NCI-H345 treated with DMSO at 0.1 percent for 48 hours (cell line): ENCODE measurements at regions not wholly inside any gene's neighbourhood (a gene's known extent, or its start where the extent isn't known, plus 50 kb on each side); places are given as distances from the start of the nearest gene placed in this dataset.
"Not testable (repeated sequence)": the region's sequence is repeated elsewhere in the genome, so short reads cannot be mapped to it uniquely, and the experiment has no call there.

Experiments
- DNase-seq: peaks from one replicate; lab custom pipeline; 2025; ENCODE audit not compliant: unreplicated experiment; lab: John Stamatoyannopoulos, UW

GRCh38 chr18:11512096-11513025, 97.0 kb upstream of the SLC35G4 start:
- no peak for DNase-seq

- no peak for DNase-seq
These were observed 97.8 kb upstream of the SLC35G4 start for GRCh38 chr18:11511434-11512095.

DNA sequence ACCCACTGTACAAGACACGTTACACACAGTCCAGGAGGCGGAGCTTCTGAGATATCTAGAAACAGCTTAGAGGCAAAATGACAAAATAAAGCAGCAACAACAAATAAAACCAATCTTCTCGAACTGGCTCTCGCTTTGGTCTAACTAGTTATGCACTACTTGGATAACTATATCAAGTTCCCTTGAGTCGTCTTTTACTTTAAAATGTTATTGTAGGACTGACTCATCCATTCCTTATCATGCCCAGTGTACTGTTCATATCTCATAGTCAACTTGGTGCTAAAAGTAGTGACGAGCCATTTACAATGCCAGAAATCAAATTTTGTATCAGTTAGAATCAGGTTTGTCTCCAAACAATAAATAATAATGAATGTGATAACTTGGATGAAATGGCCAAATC, 102.5 kb upstream of the SLC35G4 start:
- DNase-seq: no peak

DNA sequence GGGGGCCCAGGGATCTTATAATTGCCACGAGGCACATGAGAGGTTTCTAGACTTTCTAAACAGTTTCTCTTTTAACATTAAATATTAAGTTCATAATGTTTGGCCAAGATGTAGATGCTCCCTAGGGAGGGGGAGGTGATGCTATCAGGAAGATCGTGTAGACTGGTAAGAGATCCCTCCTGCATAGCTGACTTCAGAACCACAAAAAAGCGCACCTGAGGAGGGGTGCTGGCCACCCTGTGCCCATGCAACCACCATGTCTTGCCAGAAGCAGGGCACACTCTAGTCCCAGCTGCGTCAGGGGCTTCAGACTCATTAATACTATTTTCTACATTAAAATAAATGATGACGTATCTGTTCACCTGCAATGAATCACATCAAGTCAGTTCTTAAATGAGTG, 103.4 kb upstream of the SLC35G4 start:
- DNase-seq: no peak

DNA sequence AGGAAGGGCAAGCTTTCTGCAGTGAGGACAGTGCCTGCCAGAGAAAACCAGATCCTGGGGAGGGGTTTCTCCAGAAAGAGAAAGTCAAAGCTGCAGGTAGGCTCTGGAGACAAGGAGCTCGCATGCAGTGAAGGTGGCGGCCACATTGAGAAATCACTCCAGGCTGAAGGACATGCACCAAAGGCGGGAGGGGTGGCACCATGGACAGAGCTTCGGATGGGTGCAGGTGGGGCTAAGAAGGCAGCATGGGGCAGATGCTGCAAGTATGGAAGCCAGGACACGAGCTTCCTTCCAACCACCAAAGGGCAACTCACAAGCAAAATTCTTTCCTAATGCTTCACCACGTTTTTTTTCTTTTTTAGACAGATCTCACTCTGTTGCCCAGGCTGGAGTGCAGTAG, 104.4 kb upstream of the SLC35G4 start:
- no peak for DNase-seq

- DNase-seq: no peak
These were observed 107.0 kb upstream of the SLC35G4 start for GRCh38 chr18:11502368-11502767.

GRCh38 chr18:11501352-11501751, 108.0 kb upstream of the SLC35G4 start:
- DNase-seq: no peak

- DNase-seq: no peak
These were observed 109.0 kb upstream of the SLC35G4 start for GRCh38 chr18:11500153-11501122.

- no peak for DNase-seq
These were observed 110.6 kb upstream of the SLC35G4 start for GRCh38 chr18:11498821-11499220.

- DNase-seq: no peak
These were observed 111.8 kb upstream of the SLC35G4 start for GRCh38 chr18:11497585-11497984.

- no peak for DNase-seq
These were observed 112.7 kb upstream of the SLC35G4 start for GRCh38 chr18:11496526-11497172.

GRCh38 chr18:11495441-11495840, 114.0 kb upstream of the SLC35G4 start:
- no peak for DNase-seq

DNA sequence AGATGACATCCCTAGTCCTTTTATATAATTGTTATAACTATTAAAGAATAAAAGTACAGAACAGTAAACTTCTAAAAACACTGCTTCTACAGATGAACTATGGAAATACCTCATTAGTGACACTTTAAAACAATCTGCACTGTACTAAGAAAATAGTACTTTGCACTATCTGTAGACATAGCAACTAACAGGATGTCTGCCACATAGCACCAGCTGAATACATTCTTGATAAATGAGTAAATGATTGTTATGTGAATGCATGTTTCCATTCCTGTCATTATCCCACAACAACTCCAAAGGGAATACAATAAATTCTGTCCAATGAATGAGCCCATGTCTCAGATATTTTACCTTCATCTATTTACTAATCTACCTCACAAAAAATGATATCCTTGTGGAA, 115.3 kb upstream of the SLC35G4 start:
- DNase-seq: no peak

- DNase-seq: no peak
These were observed 120.0 kb upstream of the SLC35G4 start for GRCh38 chr18:11489266-11489899.

DNA sequence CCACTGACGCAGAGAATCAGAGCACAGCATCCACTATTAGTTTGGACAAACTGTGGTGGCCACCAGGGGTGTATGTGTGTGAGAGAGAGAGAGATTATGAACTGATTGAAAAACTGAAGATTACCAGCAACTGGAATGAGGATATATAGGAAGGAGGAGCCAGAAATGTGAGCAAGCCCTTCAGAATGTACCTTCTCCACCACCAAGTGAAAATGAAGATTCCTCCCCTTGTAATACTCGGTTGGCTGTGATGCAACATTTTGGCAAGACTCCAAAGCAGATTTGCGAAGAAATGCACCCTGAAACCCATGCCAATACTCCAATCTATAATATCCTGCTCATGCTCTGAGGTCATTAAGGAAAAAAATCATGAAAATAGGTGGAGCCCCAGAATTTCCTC, 121.2 kb upstream of the SLC35G4 start:
- no peak for DNase-seq

GRCh38 chr18:11487390-11487789, 122.0 kb upstream of the SLC35G4 start:
- DNase-seq: no peak

DNA sequence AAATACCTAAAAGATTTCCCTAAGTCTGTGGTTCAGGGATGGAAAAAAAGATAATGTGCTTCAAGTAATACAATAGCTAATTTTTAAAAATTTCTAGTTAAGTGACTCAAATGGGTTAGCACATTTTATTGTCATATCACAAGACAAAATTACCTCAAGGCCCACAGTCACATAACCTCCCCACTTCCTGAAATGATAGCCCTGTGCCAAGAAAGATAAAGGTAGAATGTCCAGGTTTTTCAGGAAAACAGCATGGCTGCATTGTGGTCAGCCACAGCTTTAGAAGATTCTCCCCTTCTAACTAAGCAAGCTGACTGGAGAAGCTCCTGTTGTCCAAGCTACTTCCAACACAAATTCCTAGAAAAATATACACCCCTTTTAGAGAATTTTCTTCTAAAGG, 127.1 kb upstream of the SLC35G4 start:
- no peak for DNase-seq

- no peak for DNase-seq
These were observed 128.7 kb upstream of the SLC35G4 start for GRCh38 chr18:11480692-11481091.

DNA sequence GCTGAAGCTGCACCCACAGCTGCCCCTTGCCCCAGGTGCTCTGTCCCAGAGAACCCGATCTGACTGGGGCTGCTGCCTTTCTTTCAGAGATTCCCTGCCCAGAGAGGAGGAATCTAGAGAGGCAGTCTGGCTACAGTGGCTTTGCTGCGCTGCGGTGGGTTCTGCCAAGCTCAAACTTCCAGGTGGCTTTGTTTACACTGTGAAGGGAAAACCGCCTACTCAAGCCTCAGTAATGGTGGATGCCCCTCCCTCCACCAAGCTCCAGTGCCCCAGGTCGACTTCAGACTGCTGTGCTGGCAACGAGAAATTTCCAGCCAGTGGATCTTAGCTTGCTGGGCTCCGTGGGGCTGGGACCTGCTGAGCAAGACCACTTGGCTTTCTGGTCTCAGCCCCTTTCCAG, 130.4 kb upstream of the SLC35G4 start:
- not testable (repeated sequence) for DNase-seq

GRCh38 chr18:11470941-11471340, 138.5 kb upstream of the SLC35G4 start:
- no peak for DNase-seq
